Neural crest cell (in vitro differentiated cells): ENCODE measurements at regions not wholly inside any gene's neighbourhood (a gene's known extent, or its start where the extent isn't known, plus 50 kb on each side); places are given as distances from the start of the nearest gene placed in this dataset.
"Not testable (repeated sequence)": the region's sequence is repeated elsewhere in the genome, so short reads cannot be mapped to it uniquely, and the experiment has no call there.

Experiments
- DNase-seq: peaks from one replicate; pipeline ENCODE4 v3.0.0; 2021; ENCODE audit warnings: low read depth, mixed read lengths, low spot score
- H3K27ac Mint-ChIP-seq: one replicate; pipeline ENCODE4 v1.8.0; 2021; ENCODE audit warnings: mild to moderate bottlenecking, mixed read lengths; ENCODE audit not compliant: unreplicated experiment
- H3K27me3 Mint-ChIP-seq: 2 replicates; pipeline ENCODE4 v1.8.0; 2021; ENCODE audit warnings: low read depth, mild to moderate bottlenecking, mixed read lengths
- H3K36me3 Mint-ChIP-seq: 2 replicates; pipeline ENCODE4 v1.8.0; 2021; ENCODE audit warnings: low read depth, mild to moderate bottlenecking, mixed read lengths
- H3K4me1 Mint-ChIP-seq: 2 replicates; pipeline ENCODE4 v1.8.0; 2021; ENCODE audit warnings: mixed read lengths
- H3K4me3 Mint-ChIP-seq: one replicate; pipeline ENCODE4 v1.8.0; 2021; ENCODE audit warnings: mild to moderate bottlenecking, mixed read lengths
- H3K9me3 Mint-ChIP-seq: 2 replicates; pipeline ENCODE4 v1.8.0; 2021; ENCODE audit warnings: mixed read lengths
- CTCF ChIP-seq: fragments of 200-600 bp; sonication (generic); conservative IDR thresholded peaks from 2 replicates; pipeline ENCODE4 v1.5.0; 2021; ENCODE audit warnings: antibody characterized with exemption, mild to moderate bottlenecking

DNA sequence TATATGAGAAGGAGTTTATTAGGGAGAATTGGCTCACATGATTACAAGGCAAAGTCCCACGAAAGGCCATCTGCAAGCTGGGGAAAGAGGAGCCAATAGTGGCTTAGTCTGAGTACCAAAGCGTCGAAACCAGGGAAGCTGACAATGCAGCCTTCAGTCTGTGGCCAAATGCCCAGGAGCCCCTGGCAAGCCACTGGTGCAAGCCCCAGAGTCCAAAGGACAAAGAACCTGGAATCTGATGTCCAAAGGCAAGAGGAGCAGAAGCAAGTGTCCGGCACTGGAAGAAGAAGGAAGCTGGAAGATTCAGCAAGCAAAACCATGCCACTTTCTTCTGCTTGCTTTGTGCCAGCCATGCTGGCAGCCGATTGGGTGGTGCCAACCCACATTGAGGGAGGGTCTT lies 74.3 kb upstream of the NPAS2 start:
- H3K27ac Mint-ChIP-seq, result no peak overlapping the region

DNA sequence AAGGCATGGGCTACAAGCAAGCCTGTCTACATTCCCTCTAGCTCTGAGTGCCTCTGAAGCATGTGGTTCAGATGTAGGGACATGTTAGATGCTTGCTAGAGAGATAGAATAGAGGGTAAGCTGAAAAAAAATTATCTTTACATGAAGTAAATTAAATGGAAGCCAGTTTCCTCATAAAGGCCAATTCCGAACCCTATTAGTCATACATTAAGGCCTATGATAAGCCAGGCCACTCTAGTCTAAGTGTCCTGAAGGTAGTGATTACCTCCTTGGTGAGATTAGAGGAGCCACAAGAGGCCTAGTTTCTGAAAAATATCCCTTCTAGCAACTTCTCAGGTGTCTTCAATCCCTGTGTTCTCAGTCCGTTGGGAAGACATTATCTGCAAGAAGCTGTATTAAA lies 72.4 kb upstream of the NPAS2 start:
- no peak overlapping the region for H3K4me3 Mint-ChIP-seq
- DNase-seq, result no peak
- TF ChIP-seq CTCF, result no peak

More for the DNA sequence above, 74.3 kb upstream of the NPAS2 start:
- TF ChIP-seq CTCF, result no peak
- Mint-ChIP-seq H3K4me3 (no peak overlapping the region), H3K27me3 (peaks cover 4% of the 10 kb centered on the region), H3K36me3 (no peaks in the 10 kb centered on the region), H3K4me1 (no peaks in the 10 kb centered on the region), H3K9me3 (no peaks in the 10 kb centered on the region)
- no peak for DNase-seq

DNA sequence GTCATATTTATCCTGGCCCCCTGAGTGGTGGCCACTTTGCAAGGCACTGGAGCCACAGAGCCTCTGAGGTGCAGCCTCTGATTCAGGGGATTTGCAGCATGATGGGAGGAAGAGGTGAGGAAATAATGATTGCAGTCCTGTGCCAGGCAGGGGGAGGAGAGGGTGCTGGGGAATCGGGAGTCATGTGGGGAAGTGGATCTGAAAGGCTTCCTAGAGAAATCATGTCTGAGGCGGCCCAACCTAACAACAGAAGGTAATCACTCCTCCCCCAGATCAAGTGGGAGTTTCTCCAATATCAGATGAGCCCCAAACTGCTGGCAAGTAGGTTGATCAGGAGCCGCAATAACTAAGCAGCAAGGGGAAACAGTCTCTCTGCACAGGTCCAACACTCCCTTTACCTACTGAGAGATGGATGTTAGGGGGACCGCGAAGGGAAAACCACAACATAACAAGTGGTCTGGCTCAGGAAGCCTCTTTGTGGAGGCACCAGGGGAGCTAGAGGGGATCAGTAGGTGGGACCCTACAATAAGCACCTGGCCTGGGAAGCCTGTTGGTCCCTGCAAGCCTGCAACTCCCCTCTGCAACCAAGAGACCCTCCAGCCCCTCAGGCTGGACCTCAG lies 71.8 kb upstream of the NPAS2 start:
- Mint-ChIP-seq H3K4me1 (no peaks in the 10 kb centered on the region), H3K27ac (no peak overlapping the region), H3K9me3 (no peaks in the 10 kb centered on the region), H3K36me3 (no peaks in the 10 kb centered on the region), H3K4me3 (no peak overlapping the region), H3K27me3 (peaks cover 8% of the 10 kb centered on the region)
- no peak for DNase-seq
- TF ChIP-seq CTCF, result no peak

More for the DNA sequence above, 72.4 kb upstream of the NPAS2 start:
- no peaks in the 10 kb centered on the region for H3K36me3 Mint-ChIP-seq
- no peaks in the 10 kb centered on the region for H3K9me3 Mint-ChIP-seq
- H3K27ac Mint-ChIP-seq, result no peak overlapping the region
- no peaks in the 10 kb centered on the region for H3K4me1 Mint-ChIP-seq
- peaks cover 5% of the 10 kb centered on the region for H3K27me3 Mint-ChIP-seq

DNA sequence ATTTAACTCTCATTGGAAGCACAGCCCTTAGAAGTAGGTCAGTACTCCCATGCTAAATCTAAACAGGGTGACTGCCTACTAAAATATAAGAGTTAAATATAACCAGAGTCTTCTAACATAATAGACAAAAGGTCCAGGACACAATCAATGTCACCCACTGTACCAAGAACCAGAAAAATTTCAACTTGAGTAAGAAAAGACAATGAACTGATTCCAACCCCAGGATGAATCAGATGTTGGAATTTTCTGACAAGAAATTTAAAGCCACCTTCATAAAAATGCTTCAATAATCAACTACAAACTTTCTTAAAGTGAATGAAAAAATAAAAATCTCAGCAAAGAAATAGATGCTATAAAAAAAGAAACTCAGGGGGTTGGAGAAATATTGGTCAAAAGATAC lies 71.3 kb upstream of the NPAS2 start:
- H3K36me3 Mint-ChIP-seq, result no peaks in the 10 kb centered on the region
- no peaks in the 10 kb centered on the region for H3K4me1 Mint-ChIP-seq
- no peak overlapping the region for H3K4me3 Mint-ChIP-seq
- H3K9me3 Mint-ChIP-seq, result no peaks in the 10 kb centered on the region
- peaks cover 11% of the 10 kb centered on the region for H3K27me3 Mint-ChIP-seq
- no peak overlapping the region for H3K27ac Mint-ChIP-seq
- no peak for DNase-seq
- TF ChIP-seq CTCF, result no peak

- Mint-ChIP-seq H3K9me3 (no peaks in the 10 kb centered on the region), H3K4me3 (no peak overlapping the region), H3K27ac (no peak overlapping the region), H3K4me1 (no peaks in the 10 kb centered on the region), H3K36me3 (no peaks in the 10 kb centered on the region), H3K27me3 (peaks cover 16% of the 10 kb centered on the region)
- no peak for DNase-seq
- no peak for TF ChIP-seq CTCF
Observed at GRCh38 chr2:100749771-100750542, 70.0 kb upstream of the NPAS2 start.

GRCh38 chr2:100751871-100752625 lies 67.9 kb upstream of the NPAS2 start:
- not testable (repeated sequence) for H3K9me3 Mint-ChIP-seq, H3K36me3 Mint-ChIP-seq, DNase-seq, H3K27ac Mint-ChIP-seq, H3K4me1 Mint-ChIP-seq, H3K4me3 Mint-ChIP-seq
- peaks cover 17% of the 10 kb centered on the region for H3K27me3 Mint-ChIP-seq
